HCT116 (cell line): ENCODE measurements at regions not wholly inside any gene's neighbourhood (a gene's known extent, or its start where the extent isn't known, plus 50 kb on each side); places are given as distances from the start of the nearest gene placed in this dataset.

Experiments
- CEBPB ChIP-seq: IDR thresholded peaks from 2 replicates; pipeline ENCODE4 v1.6.1; 2012; ENCODE audit warnings: low read depth
- EGR1 ChIP-seq: IDR thresholded peaks from 2 replicates; pipeline ENCODE4 v1.6.1; 2012; ENCODE audit warnings: low read depth
- POLR2A ChIP-seq: IDR thresholded peaks from 2 replicates; pipeline ENCODE4 v1.7.0; 2011; ENCODE audit warnings: borderline replicate concordance; ENCODE audit not compliant: insufficient read depth, insufficient read length; ENCODE audit errors: extremely low read depth
- POLR2AphosphoS5 ChIP-seq: IDR thresholded peaks from 2 replicates; pipeline ENCODE4 v1.6.1; 2011; ENCODE audit warnings: mild to moderate bottlenecking, low read depth, low read length, moderate library complexity
- SP1 ChIP-seq: IDR thresholded peaks from 2 replicates; pipeline ENCODE4 v1.6.1; 2012; ENCODE audit warnings: low read depth
- TF ChIP-seq, protein P1 (sequence below), 3 experiments: fragments of 200-600 bp in 1 of 3; sonication (generic) in 1 of 3; IDR thresholded peaks in 2 of 3; conservative IDR thresholded peaks in 1 of 3; 2 replicates each; pipeline ENCODE4 v1.5.1; 2012 to 2017; ENCODE audit warnings: low read depth in 2 of 3, low read length in 2 of 3, antibody characterized with exemption in 1 of 3, borderline replicate concordance in 1 of 3, control low read depth in 1 of 3, mild to moderate bottlenecking in 1 of 3, mixed read lengths in 1 of 3, mixed run types in 1 of 3, moderate library complexity in 1 of 3; ENCODE audit not compliant: insufficient read depth in 1 of 3

- TF ChIP-seq CEBPB (no peak), SP1 (no peak), POLR2AphosphoS5 (no peak), POLR2A (no peak), EGR1 (no peak)
- TF ChIP-seq, protein P1, sequence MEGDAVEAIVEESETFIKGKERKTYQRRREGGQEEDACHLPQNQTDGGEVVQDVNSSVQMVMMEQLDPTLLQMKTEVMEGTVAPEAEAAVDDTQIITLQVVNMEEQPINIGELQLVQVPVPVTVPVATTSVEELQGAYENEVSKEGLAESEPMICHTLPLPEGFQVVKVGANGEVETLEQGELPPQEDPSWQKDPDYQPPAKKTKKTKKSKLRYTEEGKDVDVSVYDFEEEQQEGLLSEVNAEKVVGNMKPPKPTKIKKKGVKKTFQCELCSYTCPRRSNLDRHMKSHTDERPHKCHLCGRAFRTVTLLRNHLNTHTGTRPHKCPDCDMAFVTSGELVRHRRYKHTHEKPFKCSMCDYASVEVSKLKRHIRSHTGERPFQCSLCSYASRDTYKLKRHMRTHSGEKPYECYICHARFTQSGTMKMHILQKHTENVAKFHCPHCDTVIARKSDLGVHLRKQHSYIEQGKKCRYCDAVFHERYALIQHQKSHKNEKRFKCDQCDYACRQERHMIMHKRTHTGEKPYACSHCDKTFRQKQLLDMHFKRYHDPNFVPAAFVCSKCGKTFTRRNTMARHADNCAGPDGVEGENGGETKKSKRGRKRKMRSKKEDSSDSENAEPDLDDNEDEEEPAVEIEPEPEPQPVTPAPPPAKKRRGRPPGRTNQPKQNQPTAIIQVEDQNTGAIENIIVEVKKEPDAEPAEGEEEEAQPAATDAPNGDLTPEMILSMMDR (IDR thresholded peaks at IDR 0.05 in 2 of 3, conservative IDR thresholded peaks at IDR 0.05 in 1 of 3; ENCODE audit: borderline replicate concordance in 1 of 3, insufficient read depth in 1 of 3, low read depth in 2 of 3, low read length in 2 of 3): no peak
Observed at GRCh38 chr14:71235875-71236274, 328.6 kb downstream of the PCNX1 start.
